Mucosa of descending colon (tissue), 3 donors: ENCODE measurements at regions not wholly inside any gene's neighbourhood (a gene's known extent, or its start where the extent isn't known, plus 50 kb on each side); places are given as distances from the start of the nearest gene placed in this dataset.

Experiments
- ATAC-seq: fragments of 200-7000 bp; cut with Tn5 transposase; one replicate; pipeline ENCODE4 v1.9.1; 2020; ENCODE audit warnings: mild to moderate bottlenecking, moderate library complexity
- DNase-seq, 3 donors: peaks; one replicate each; pipeline ENCODE4 v3.0.0-alpha.2; 2020
- H3K36me3 ChIP-seq: fragments of 200-600 bp; one replicate; pipeline ENCODE4 v1.8.0; 2021; ENCODE audit warnings: low read depth, mild to moderate bottlenecking
- H3K4me1 ChIP-seq: fragments of 200-600 bp; one replicate; pipeline ENCODE4 v1.8.0; 2021; ENCODE audit warnings: low read depth, mild to moderate bottlenecking
- H3K4me3 ChIP-seq: fragments of 200-600 bp; one replicate; pipeline ENCODE4 v1.8.0; 2021; ENCODE audit warnings: mild to moderate bottlenecking
- H3K9me3 ChIP-seq: fragments of 200-600 bp; one replicate; pipeline ENCODE4 v1.8.0; 2021; ENCODE audit warnings: mild to moderate bottlenecking
- intact Hi-C, 2 donors: fragments of 100-400 bp; cut with DNase I in 1 of 2; cut with micrococcal nuclease in 1 of 2; formaldehyde crosslinking; loops; one replicate each; pipeline versions ENCODE4 v1.11.0 to v1.11.1; 2022; cut with DNase I, micrococcal nuclease
- TF ChIP-seq, protein P1 (sequence below): fragments of 200-600 bp; IDR thresholded peaks from one replicate; pipeline ENCODE4 v1.8.0; 2022; ENCODE audit warnings: antibody characterized with exemption, mild to moderate bottlenecking
- donor health status: DM: no; HTN: no; CAD: no; lungs with moderate emphysema.
- donor health status: DM: no; HTN: no; CAD: no.
- donor health status: DM: no; HTN: yes; CAD: no.

DNA sequence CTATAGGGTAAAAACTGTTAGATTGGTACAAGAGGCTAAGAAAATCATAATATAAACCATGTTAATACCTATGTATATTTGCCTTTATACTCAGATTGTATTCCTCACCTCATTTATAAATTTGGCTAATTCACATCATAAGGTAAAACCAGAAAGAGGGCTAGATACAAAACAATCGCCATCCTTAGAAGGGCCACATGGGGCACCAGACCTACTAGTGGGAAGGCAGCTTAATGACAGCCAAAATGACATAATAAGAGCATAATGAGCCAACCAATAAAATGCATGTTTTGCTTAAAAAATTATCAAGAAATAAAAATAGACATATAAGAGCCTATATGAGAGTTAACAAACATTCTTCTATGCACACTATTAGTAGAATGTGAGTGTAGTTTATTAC, 107.3 kb upstream of the PRDX4 start:
- TF ChIP-seq, protein P1, sequence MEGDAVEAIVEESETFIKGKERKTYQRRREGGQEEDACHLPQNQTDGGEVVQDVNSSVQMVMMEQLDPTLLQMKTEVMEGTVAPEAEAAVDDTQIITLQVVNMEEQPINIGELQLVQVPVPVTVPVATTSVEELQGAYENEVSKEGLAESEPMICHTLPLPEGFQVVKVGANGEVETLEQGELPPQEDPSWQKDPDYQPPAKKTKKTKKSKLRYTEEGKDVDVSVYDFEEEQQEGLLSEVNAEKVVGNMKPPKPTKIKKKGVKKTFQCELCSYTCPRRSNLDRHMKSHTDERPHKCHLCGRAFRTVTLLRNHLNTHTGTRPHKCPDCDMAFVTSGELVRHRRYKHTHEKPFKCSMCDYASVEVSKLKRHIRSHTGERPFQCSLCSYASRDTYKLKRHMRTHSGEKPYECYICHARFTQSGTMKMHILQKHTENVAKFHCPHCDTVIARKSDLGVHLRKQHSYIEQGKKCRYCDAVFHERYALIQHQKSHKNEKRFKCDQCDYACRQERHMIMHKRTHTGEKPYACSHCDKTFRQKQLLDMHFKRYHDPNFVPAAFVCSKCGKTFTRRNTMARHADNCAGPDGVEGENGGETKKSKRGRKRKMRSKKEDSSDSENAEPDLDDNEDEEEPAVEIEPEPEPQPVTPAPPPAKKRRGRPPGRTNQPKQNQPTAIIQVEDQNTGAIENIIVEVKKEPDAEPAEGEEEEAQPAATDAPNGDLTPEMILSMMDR: no peak
- no peaks in the 10 kb centered on the region for H3K9me3 ChIP-seq
- H3K4me1 ChIP-seq: no peaks in the 10 kb centered on the region
- H3K4me3 ChIP-seq: no peak overlapping the region
- intact Hi-C loops: no loop called here
- ATAC-seq: no peak
- no peak for DNase-seq
- H3K36me3 ChIP-seq: no peaks in the 10 kb centered on the region

DNA sequence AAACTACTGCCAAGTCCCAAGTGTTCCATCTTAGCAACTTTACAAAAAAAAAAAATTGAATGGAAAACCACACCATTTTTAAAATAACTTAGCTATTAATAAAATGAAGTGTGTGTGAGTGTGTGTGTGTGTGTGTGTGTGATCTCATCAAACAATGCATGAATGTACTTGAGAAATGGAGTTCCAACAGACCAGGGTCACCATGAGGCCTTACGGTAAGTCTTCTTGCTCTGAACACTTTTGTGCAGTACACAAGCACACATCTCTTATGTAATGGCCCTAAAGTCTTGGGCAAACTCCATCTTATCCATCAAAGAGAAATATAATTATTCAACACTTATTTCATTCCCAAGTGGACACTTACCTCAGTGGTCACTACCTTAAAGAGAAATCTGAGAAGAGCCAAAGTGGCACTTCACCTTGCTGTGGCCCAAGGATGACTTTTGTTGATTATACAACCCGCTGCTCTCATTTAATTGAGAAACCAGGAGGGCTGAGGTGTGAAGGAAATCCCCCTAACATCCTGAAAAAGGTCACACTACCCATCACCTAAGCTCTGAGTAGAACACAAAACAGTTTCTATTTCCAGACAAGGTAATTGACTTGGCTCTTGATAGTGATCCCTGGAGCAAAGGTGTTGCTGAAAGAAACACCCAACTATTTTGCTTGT, 96.5 kb upstream of the PRDX4 start:
- DNase-seq (no peak), ATAC-seq (no peak)
- H3K9me3 ChIP-seq: no peaks in the 10 kb centered on the region
- no peaks in the 10 kb centered on the region for H3K36me3 ChIP-seq
- H3K4me1 ChIP-seq: no peaks in the 10 kb centered on the region
- no peak overlapping the region for H3K4me3 ChIP-seq
- TF ChIP-seq, protein P1: no peak
- intact Hi-C loops: no loop called here

DNA sequence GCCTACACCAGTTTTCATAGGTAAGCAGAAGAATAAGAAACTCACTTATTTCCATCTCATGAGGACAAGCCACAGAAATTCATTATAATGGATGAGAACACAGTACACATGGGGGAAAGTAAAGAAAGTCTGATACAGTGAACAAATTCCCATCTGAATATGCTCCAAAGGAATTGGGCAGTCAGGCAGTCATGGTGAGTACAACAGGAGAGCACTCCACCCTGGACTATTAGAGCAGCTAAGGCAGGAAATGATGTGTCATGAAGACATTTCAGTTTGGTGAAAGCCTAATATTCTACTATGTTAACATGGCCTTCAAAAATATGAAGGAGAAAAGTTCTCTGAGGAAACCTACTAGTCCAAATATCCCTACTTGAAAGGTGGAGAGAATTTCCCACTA, 92.0 kb upstream of the PRDX4 start:
- Histone ChIP-seq H3K36me3 (no peaks in the 10 kb centered on the region), H3K4me3 (no peak overlapping the region), H3K4me1 (no peaks in the 10 kb centered on the region), H3K9me3 (no peaks in the 10 kb centered on the region)
- TF ChIP-seq, protein P1: no peak
- DNase-seq (no peak), ATAC-seq (no peak)
- intact Hi-C loops: no loop called here

DNA sequence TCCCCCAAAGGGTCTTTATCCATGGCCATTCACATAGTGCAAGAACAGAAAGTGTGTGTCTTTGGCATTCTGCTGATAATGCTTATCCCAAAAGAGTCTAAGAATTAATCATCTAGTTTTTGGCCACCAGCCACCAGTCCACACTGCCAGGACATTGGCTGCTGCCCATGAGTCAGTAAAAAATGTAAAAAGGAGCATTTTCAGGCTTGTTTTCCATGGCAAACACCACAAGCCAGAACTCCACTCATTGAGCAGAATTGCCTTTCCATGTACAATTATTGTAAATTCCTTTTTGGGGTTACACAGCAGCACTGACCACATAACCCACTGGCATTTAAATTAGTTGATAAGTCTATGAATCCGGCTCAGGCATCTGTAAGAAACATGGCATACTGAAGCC, 89.2 kb upstream of the PRDX4 start:
- Histone ChIP-seq H3K4me1 (no peaks in the 10 kb centered on the region), H3K36me3 (no peaks in the 10 kb centered on the region), H3K9me3 (no peaks in the 10 kb centered on the region), H3K4me3 (no peak overlapping the region)
- intact Hi-C loops: no loop called here
- DNase-seq: no peak
- no peak for ATAC-seq
- TF ChIP-seq, protein P1: no peak

DNA sequence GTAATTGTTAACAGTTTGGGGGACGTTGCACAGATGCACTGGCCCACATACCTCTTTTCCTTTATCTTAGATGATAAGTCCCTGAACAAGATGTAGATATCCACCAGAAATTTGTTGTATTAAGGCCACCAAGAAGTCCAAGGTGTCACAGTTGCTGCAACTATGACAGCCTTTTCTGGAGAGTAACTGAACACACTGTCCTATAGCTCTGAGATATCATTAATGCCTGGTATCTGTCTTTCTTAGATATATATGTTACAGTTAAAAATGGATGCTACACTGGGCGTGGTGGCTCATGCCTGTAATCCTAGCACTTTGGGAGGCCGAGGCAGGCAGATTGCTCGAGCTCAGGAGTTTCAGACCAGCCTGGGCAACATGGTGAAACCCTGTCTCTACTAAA, 77.8 kb upstream of the PRDX4 start:
- DNase-seq: no peak
- TF ChIP-seq, protein P1: no peak
- no peak for ATAC-seq
- intact Hi-C loops: no loop called here
- H3K4me3 ChIP-seq: no peak overlapping the region
- no peaks in the 10 kb centered on the region for H3K9me3 ChIP-seq
- no peaks in the 10 kb centered on the region for H3K36me3 ChIP-seq
- no peaks in the 10 kb centered on the region for H3K4me1 ChIP-seq

DNA sequence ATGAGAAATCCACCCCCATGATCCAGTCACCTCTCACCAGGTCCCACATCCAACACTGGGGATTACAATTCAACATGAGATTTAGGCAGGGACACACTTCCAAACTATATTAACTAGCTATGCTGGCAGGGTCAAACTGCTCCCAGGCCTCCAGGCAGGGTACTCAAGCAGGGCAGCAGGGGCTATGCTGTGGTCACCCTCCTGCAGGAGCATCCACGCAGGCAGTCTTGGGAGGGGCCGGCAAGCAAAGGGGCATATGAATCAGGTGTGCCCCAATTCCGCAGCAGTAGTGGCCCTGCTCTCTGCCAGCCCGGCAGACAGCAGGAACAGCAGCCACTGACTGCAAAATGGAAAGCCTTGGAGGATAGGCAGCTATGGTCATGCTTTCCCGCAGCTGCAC, 74.6 kb upstream of the PRDX4 start:
- no peak overlapping the region for H3K4me3 ChIP-seq
- no peaks in the 10 kb centered on the region for H3K4me1 ChIP-seq
- ATAC-seq: no peak
- intact Hi-C loops: no loop called here
- no peaks in the 10 kb centered on the region for H3K36me3 ChIP-seq
- no peak for DNase-seq
- no peaks in the 10 kb centered on the region for H3K9me3 ChIP-seq
- TF ChIP-seq, protein P1: no peak
